PC-3 (cell line): ENCODE measurements at regions not wholly inside any gene's neighbourhood (a gene's known extent, or its start where the extent isn't known, plus 50 kb on each side); places are given as distances from the start of the nearest gene placed in this dataset.

Source experiments
- CTCF ChIP-seq: fragments of 300-600 bp; sonication (generic); conservative IDR thresholded peaks from 2 replicates; pipeline ENCODE4 v1.5.1; 2017; ENCODE audit warnings: antibody characterized with exemption, low read depth, mild to moderate bottlenecking, low read length
- EZH2 ChIP-seq: fragments of 300-600 bp; sonication (generic); IDR thresholded peaks from one replicate; pipeline ENCODE4 v1.6.1; 2017; ENCODE audit warnings: antibody characterized with exemption, mild to moderate bottlenecking, low read length; ENCODE audit not compliant: unreplicated experiment
- EZH2phosphoT487 ChIP-seq: fragments of 300-600 bp; sonication (generic); IDR thresholded peaks from 2 replicates; pipeline ENCODE4 v1.6.1; 2018; ENCODE audit warnings: mild to moderate bottlenecking, antibody characterized with exemption, low read length, borderline replicate concordance

GRCh38 chr13:50230662-50230978 lies 215.4 kb downstream of the KCNRG start:
- TF ChIP-seq CTCF (no peak), EZH2phosphoT487 (no peak), EZH2 (no peak)
